NCI-H1092 treated with DMSO at 0.1 percent for 48 hours (cell line): ENCODE measurements at regions not wholly inside any gene's neighbourhood (a gene's known extent, or its start where the extent isn't known, plus 50 kb on each side); places are given as distances from the start of the nearest gene placed in this dataset.
"Not testable (repeated sequence)": the region's sequence is repeated elsewhere in the genome, so short reads cannot be mapped to it uniquely, and the experiment has no call there.

Experiments
- DNase-seq: peaks from one replicate; lab custom pipeline; 2025; lab: John Stamatoyannopoulos, UW

DNA sequence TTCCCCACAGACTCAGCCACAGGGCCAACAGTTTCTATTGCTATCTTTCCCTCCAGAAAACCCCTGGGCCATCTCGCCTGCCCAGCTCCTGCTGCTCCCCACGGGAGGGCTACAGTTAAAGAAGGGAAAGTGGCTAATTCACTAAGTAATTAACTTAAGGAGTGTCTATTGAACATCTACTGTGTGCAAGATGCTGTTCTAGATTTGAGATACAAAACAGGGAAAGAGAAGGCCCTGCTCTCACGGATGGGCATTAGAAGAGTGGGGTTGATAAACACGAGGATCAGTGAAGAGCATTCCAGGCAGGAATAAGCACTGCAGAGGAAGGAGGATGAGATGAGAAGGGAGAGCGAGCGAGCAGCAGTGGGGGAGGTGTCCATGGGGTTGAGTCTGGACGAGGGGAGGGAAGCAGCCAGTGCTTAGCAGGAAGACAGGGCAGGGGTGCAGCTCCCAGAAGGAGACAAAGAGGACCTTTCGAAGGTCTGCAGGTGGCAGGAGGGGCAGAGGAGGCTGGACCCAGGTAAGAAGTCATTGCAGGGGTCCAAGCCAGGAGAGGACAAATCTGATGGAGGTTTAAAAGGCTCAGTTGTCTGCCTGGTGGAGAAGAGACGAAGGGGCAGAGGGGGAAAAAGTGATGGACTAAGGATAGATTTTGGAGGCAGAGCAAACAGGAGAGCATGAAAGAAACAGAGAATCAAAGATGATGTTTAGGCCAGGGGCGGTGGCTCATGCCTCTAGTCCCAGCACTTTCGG lies 64.7 kb downstream of the KLF15 start:
- DNase-seq: no peak

GRCh38 chr3:126291537-126291936 lies 65.7 kb downstream of the KLF15 start:
- DNase-seq: no peak

DNA sequence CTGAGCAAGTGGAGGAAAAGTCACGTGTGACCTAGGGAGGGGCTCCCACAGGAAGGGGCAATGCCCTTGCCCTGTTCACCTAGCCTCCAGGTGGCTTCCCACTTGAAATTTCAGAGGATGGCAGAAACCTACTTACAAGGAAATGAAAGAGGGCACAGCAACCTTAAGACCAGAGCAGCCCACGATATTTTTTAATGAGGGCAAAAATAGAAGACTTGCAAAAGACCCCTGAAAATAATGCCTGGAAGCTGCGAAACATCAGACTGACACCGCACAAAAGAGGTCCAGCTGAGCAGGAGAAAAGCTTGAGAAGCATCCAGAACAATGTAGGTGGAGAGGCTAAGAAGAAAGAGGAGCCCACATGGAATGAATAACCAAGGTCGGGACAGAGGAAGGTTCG lies 66.1 kb downstream of the KLF15 start:
- DNase-seq: no peak

DNA sequence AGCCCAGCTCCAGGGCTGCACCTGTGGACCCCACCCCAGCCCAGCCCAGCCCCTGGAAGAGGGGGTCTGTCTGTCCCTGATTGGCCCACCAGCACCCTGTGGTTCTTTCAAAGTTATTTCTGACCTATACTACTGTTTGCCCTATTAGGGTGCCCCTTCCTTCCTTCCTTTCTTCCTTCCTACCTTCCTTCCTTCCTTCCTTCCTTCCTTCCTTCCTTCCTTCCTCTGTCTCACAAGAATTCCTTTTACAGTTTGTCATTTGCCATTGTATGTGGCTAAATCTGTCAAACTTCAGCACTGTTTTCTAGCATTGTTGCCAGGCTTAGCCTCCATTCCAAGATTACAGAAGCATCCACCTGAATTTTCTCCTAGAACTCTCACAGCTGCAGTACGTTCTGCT lies 66.9 kb downstream of the KLF15 start:
- DNase-seq: no peak

- no peak for DNase-seq
Measured at GRCh38 chr3:126289096-126289495, 68.1 kb downstream of the KLF15 start.

- DNase-seq: no peak
Measured at GRCh38 chr3:126288314-126288713, 68.9 kb downstream of the KLF15 start.

DNA sequence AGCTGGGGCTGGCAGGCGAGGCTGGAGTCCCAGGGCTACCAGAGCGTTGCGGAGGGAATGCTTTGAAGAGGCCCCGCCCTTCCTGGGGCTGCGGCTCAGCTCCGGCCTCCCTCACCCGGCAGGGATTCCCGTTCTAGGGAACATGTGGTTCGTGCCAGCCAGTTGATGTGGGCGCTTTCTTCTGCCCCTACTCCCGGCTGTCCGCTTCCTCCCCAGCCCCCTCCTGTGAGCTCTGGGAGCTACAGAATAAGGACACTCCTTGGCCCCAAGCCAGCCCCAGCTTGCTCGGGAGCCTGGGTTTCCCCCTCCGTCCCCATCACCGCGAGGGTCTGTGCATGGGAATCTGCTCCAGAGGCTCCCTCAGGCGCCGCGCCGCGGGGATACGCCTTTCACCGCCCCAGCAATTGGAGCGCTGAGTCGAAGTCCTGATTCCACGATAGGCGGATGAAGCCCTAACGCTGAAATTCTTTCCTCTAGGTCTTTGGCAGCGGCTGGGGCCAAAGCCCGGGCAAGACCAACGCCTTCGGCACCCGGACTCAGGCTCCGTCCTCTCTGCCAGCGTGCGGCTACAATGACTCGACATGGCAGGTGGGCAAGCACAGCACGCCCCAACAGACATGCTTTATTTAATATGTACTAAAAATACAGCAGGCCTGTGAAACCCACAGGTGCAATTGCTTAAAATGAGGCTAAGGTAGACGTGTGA lies 69.5 kb downstream of the KLF15 start:
- DNase-seq: no peak

- DNase-seq: no peak
Measured at GRCh38 chr3:126287171-126287535, 70.1 kb downstream of the KLF15 start.

GRCh38 chr3:126285369-126285768 lies 71.8 kb downstream of the KLF15 start:
- DNase-seq: no peak

GRCh38 chr3:126284258-126284904 lies 72.8 kb downstream of the KLF15 start:
- no peak for DNase-seq

- DNase-seq: not testable (repeated sequence)
Measured at GRCh38 chr3:126283651-126284050, 73.6 kb downstream of the KLF15 start.

GRCh38 chr3:126279853-126280252 lies 77.4 kb downstream of the KLF15 start:
- no peak for DNase-seq

DNA sequence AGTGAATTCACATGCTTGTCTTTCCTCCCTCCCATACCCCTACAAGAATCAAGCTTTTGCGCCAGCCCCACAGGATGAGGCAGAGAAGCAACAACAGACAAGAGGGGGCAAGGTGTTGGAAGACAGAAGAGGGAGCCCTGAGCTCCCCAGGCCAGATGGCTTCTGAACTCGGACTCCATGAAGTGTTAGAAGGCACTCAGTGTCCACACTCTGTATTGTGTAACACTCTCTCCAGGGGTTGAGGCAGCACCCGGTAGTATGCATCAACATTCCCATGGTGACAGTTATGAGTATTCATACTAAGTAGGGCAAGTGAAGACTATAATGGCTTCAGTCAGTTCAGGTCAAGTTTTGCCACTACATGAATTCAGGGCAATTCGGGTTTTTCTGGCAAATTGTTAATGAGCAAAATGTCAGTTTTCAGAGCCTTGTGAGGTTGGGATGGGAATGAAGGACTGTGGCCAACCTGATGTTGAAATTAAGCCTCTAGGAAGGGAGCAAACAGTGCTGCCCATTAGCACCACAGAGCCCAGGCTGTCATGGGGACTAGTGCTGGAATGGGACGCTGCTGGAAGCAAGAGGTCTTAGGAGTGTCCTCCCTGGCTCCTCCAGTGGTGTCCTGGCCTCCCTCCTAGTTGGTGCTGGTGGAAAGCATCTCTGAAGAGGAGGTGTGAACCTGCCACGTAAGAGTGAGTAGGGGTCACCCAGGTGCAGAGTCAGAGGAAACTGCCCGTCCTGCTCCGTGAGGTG lies 79.4 kb downstream of the KLF15 start:
- no peak for DNase-seq

GRCh38 chr3:126275620-126275904 lies 81.6 kb downstream of the KLF15 start:
- DNase-seq: no peak

- no peak for DNase-seq
Measured at GRCh38 chr3:126274735-126275619, 82.2 kb downstream of the KLF15 start.

- DNase-seq: peak; percentile 36
Measured at GRCh38 chr3:126270145-126270811, 86.9 kb downstream of the KLF15 start.

- DNase-seq: no peak
Measured at GRCh38 chr3:126269354-126269753, 87.9 kb downstream of the KLF15 start.

DNA sequence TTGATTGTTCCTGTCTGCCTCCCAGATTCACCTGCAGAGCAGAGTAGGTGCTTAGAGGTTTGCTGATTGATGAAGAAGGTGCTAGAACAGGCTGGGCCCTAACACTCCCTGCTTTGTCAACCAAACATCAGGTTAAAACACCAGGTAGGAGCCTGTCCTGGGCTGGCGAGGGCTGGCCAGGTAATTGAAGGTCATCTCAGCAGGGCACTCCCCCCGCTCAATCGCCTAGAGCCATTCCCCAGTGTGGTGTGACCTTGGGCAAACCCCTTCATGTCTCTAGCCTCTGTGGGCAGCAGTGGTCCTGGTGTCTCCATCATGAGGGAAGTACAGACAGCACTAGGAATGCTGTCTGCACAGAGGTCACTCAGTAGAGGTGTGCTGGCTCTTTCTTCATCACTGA lies 88.3 kb downstream of the KLF15 start:
- DNase-seq: no peak

DNA sequence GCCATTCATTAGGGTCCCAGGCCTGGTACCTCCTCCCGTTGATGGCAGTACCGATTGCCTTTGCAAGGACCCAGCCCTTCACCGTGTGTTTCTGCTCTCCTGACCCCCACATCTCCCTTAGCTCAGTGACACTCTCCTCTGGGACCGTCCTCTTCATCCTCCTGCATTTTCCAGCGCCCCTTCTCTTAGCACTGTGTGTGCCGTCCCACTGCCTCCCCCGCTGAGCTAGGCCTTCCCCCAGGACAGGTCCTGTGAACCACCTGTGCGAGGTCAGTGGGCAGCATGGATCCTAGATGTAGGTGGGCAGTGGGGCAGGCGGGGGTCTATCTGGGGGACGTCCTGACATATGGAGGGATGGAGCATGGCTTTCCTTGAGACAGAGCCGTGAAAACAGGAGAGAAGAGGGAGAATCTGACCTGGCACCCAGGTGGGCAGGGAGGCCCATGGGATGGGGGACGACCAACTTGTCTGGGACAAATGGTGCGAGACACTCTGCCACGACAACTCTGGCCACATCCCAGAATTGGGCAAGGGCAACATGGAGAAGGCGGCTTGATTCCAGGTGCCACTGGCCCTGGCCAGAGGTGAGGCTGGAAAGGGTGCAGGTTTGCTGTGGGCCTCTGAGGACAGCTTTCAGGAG lies 87.7 kb upstream of the ALDH1L1 start:
- no peak for DNase-seq

- DNase-seq: no peak
Measured at GRCh38 chr3:126267169-126267975, 87.0 kb upstream of the ALDH1L1 start.
